ENCODE measurements at regions not wholly inside any gene's neighbourhood (a gene's known extent, or its start where the extent isn't known, plus 50 kb on each side); places are given as distances from the start of the nearest gene placed in this dataset.
"Not testable (repeated sequence)": the region's sequence is repeated elsewhere in the genome, so short reads cannot be mapped to it uniquely, and the experiment has no call there.

GRCh38 chrY:7719271-7719670 lies 807.7 kb upstream of the AMELY start:
- WGBS, 2 donors, result 70 to 73% methylated on average over 2 of the region's 2 CpGs
- TF ChIP-seq POLR2A (IDR thresholded peaks at IDR 0.05), result no peak
- no peak for TF ChIP-seq CTCF (IDR thresholded peaks at IDR 0.05)
- H3K9me3 ChIP-seq, result no peaks in the 10 kb centered on the region
- H3K27me3 ChIP-seq, result no peaks in the 10 kb centered on the region
- no peaks in the 10 kb centered on the region for H3K4me1 ChIP-seq
- DNase-seq, result no peak
- H3K36me3 ChIP-seq, result no peaks in the 10 kb centered on the region
- intact Hi-C loops (cut with DNase I), result no loop called here
- H3K4me3 ChIP-seq (replicated peaks in 1 of 3), result no peak overlapping the region
- no peak overlapping the region for H3K27ac ChIP-seq

- no peaks in the 10 kb centered on the region for H3K4me1 ChIP-seq
- no peak for TF ChIP-seq POLR2A (IDR thresholded peaks at IDR 0.05)
- TF ChIP-seq CTCF (IDR thresholded peaks at IDR 0.05), result no peak
- H3K4me3 ChIP-seq (replicated peaks in 1 of 3), result no peak overlapping the region
- intact Hi-C loops (cut with DNase I), result no loop called here
- DNase-seq, result no peak
- no peak overlapping the region for H3K27ac ChIP-seq
- WGBS, 2 donors, result 100% methylated on average over 3 of the region's 3 CpGs
- H3K36me3 ChIP-seq, result no peaks in the 10 kb centered on the region
- no peaks in the 10 kb centered on the region for H3K27me3 ChIP-seq
- no peaks in the 10 kb centered on the region for H3K9me3 ChIP-seq
Observed at GRCh38 chrY:7718626-7719025, 807.1 kb upstream of the AMELY start.

GRCh38 chrY:7718126-7718525 lies 806.6 kb upstream of the AMELY start:
- H3K4me1 ChIP-seq, result no peaks in the 10 kb centered on the region
- no peak overlapping the region for H3K27ac ChIP-seq
- WGBS, 2 donors, result 81 to 92% methylated on average over 2 of the region's 2 CpGs
- H3K9me3 ChIP-seq, result no peaks in the 10 kb centered on the region
- H3K27me3 ChIP-seq, result no peaks in the 10 kb centered on the region
- H3K36me3 ChIP-seq, result no peaks in the 10 kb centered on the region
- intact Hi-C loops (cut with DNase I), result no loop called here
- no peak overlapping the region for H3K4me3 ChIP-seq (replicated peaks in 1 of 3)
- TF ChIP-seq CTCF (IDR thresholded peaks at IDR 0.05) (no peak), POLR2A (IDR thresholded peaks at IDR 0.05) (no peak)
- no peak for DNase-seq

GRCh38 chrY:7714426-7714825 lies 802.9 kb upstream of the AMELY start:
- intact Hi-C loops (cut with DNase I), result no loop called here
- no peak for TF ChIP-seq CTCF (IDR thresholded peaks at IDR 0.05)
- no peak for TF ChIP-seq POLR2A (IDR thresholded peaks at IDR 0.05)
- Histone ChIP-seq H3K36me3 (no peaks in the 10 kb centered on the region), H3K27me3 (no peaks in the 10 kb centered on the region), H3K4me1 (no peaks in the 10 kb centered on the region), H3K4me3 (replicated peaks in 1 of 3) (no peak overlapping the region), H3K9me3 (no peaks in the 10 kb centered on the region), H3K27ac (no peak overlapping the region)
- WGBS, 2 donors, result 6 to 20% methylated on average over 2 of the region's 2 CpGs
- peak in 1 of 2 donors; percentile 20 for DNase-seq

GRCh38 chrY:7713738-7714137 lies 802.2 kb upstream of the AMELY start:
- DNase-seq; H3K27ac ChIP-seq; H3K4me1 ChIP-seq; H3K4me3 ChIP-seq (replicated peaks in 1 of 3); intact Hi-C loops (cut with DNase I); H3K27me3 ChIP-seq; H3K36me3 ChIP-seq; H3K9me3 ChIP-seq: not testable (repeated sequence)
- 92 to 100% methylated on average over 3 of the region's 3 CpGs for WGBS, 2 donors

DNA sequence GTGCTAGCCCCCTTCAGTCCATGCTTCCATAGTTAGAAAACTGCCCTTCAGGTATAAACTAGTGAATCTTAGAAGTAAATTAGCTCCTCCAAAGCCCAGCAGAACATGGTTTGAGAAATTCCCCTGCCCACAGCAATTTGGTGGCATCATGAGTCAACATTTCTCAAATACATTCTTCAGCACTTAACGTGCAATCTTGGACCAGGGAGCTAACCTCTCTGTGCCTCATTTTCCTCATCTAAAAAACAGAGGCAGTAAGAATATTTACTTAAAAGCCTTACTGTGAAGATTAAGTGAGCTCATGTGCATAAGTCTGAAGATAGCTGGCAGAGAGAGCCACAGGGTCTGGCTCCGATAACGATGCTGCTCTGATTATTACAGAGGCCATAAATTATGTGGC lies 800.7 kb upstream of the AMELY start:
- 86 to 93% methylated on average over 3 of the region's 3 CpGs for WGBS, 2 donors

More for the DNA sequence above, 800.7 kb upstream of the AMELY start:
- no peaks in the 10 kb centered on the region for H3K27me3 ChIP-seq
- no peak for DNase-seq
- no peak overlapping the region for H3K4me3 ChIP-seq (replicated peaks in 1 of 3)
- no peak for TF ChIP-seq POLR2A (IDR thresholded peaks at IDR 0.05)
- no peak for TF ChIP-seq CTCF (IDR thresholded peaks at IDR 0.05)
- H3K27ac ChIP-seq, result no peak overlapping the region
- H3K9me3 ChIP-seq, result no peaks in the 10 kb centered on the region
- H3K36me3 ChIP-seq, result no peaks in the 10 kb centered on the region
- intact Hi-C loops (cut with DNase I), result no loop called here
- H3K4me1 ChIP-seq, result no peaks in the 10 kb centered on the region
